ENCODE measurements at regions not wholly inside any gene's neighbourhood (a gene's known extent, or its start where the extent isn't known, plus 50 kb on each side); places are given as distances from the start of the nearest gene placed in this dataset.

DNA sequence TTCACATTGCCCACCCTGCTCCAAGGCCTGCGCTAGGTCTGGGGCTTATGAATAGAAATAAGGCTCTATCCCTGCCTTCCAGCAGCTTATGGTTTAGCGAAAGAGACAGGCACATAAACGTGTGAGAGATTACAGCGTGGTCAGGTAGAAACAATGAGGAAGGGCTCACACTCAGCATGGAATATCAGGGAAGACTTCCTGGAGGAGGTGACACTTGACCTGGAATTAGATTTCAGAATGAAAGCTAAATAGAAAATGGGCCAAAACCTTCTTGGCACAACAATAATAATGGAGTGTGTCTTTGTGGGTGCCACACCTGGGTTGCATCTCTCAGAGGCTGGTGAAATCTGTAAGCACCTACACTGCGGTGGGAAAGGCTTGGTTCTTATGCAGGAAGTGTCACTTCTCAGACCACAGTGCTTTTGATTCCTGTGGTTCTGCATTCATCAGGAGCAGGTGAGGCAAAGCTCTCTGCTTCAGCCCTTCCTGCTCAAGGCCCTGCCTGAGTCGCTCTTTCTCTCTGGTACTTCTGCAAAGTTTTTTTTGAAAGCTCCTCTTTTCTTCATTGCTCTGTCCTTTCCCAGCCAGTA lies 430.3 kb downstream of the ZNF536 start:
- no peak for TF ChIP-seq POLR2A (IDR thresholded peaks at IDR 0.05; ENCODE audit: low read length)
- TF ChIP-seq RAD21 (conservative IDR thresholded peaks at IDR 0.05 in 1 of 2, IDR thresholded peaks at IDR 0.05 in 1 of 2) = no peak
- no peak for TF ChIP-seq NFE2L2 (conservative IDR thresholded peaks at IDR 0.05; ENCODE audit: low read length)
- no peak for TF ChIP-seq KDM1A (IDR thresholded peaks at IDR 0.05; ENCODE audit: low read depth)
- TF ChIP-seq ESRRA (IDR thresholded peaks at IDR 0.05; ENCODE audit: borderline replicate concordance, low read length) = no peak
